HG02840 (cell line): ENCODE measurements at regions not wholly inside any gene's neighbourhood (a gene's known extent, or its start where the extent isn't known, plus 50 kb on each side); places are given as distances from the start of the nearest gene placed in this dataset.

Source experiments
- ATAC-seq: cut with Tn5 transposase; IDR thresholded peaks from one replicate; pipeline ENCODE4 v1.9.1; 2021; ENCODE audit warnings: mild to moderate bottlenecking, moderate library complexity, moderate number of reproducible peaks; ENCODE audit not compliant: unreplicated experiment, low FRiP score

GRCh38 chr4:126827669-126828068 lies 805.1 kb upstream of the INTU start:
- ATAC-seq: no peak

DNA sequence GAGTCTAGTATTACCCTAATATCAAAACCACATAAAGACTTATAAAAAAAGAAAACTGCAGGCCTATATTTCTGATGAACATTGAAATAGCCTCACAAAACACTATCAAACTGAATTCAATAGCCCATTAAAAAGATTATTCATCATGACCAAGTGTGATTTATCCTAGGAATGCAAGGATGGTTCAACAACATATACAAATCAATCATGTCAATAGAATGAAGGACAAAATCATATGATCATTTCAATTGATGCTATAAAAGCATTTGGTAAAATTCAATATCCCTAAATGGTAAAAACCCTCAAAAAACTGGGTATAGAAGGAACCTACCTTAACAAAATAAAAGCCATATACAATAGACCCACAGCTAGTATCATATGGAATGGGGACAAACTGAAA lies 797.9 kb upstream of the INTU start:
- no peak for ATAC-seq

DNA sequence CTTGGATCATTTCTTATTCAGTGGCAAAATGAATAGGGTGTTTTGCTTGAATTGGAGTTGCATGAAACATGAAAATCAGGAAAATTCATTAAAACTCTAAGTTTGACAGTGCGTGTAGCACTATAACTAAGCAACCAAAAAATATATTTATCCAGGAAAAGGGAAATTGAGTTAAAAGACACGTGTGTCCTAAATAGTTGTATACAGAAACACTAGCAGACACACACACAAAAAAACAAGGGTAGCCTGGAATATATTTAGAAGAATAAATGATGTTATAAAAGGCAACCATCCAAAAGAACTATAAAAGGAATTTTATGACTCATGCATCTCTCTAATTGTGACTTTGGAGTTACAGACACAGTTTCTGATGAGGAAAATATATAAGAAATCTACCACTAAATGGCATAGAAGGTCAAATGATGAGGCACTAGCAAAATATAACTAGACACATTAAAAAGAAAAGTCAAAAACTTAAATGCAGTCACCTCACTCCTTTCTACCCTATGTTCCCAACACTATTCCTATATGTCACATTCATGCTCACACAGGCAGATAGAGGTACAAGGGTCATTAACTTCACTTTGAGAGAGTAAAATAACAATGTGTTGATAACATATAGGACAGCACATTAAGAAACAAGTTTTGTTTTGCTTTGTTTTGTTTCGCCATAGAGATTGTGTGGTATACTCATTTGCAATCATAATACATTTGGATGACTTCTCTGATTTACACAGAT lies 793.6 kb upstream of the INTU start:
- ATAC-seq: no peak

DNA sequence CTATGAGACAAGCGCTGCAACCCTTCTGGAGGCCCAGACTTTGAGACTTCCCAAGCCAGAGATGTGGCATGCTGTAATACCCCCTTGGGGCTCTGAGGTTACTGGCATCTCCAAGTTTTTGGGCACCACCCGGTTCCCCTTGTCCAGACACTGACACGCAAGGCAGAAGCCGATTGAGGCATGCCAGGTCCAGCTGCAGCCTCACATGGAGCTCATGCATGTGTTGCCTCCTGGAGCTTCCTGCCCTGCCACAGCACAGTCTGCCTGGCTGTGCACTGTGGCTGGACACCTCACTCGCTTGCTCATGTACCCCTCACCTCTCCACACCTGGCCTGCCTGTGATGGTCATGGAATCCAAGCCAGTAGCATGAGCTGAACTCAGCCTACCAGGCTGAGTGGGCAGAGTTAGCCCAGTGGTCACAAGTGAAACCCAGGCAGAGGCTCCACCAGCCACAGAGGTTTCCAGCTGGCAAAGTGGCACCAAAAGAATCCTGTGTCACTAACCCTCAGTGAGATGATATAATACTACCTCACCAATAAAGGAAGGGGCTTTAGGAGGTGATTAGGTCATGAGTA lies 789.2 kb upstream of the INTU start:
- no peak for ATAC-seq

GRCh38 chr4:126850286-126850685 lies 782.5 kb upstream of the INTU start:
- ATAC-seq: peak; percentile 47

DNA sequence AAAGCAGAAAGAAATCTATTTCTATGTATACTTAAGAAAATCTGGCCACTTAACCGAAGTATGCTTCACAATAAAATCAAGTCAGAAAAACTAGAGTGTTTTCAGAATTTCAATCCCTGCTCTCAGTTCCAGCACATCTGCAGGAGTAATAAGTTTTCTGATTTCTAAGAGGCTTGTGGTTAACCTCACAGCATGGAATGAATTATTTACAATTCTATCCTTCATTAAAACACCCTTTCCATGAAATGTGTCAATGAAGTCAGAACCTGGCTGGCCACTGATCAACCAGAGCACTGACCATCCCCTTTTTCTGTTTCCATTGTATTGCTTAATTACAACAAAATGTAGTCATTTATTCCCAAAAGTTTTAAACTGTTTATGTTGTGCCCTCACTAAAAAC lies 781.4 kb upstream of the INTU start:
- ATAC-seq: no peak

- peak; percentile 48 for ATAC-seq
These were observed 779.0 kb upstream of the INTU start for GRCh38 chr4:126853715-126854114.

DNA sequence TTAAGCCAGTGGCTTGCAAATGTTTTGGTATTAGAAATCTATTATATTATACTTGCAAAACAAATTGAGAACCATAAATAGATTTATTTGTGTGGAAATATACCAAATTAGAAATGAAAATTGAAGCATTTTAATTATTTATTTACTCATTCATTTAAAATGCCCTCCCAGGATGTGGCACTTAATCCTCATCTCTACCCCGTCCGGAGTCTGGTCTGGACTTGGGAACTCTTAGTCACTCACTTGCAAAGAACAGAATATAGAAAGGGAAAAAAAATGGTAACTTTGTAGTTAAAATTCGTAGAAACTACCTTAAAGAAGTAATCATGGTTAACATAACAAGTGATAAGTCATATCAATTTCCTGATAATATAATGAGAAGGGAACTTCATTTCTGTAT lies 775.9 kb upstream of the INTU start:
- ATAC-seq: no peak

GRCh38 chr4:126859314-126859713 lies 773.4 kb upstream of the INTU start:
- ATAC-seq: no peak

DNA sequence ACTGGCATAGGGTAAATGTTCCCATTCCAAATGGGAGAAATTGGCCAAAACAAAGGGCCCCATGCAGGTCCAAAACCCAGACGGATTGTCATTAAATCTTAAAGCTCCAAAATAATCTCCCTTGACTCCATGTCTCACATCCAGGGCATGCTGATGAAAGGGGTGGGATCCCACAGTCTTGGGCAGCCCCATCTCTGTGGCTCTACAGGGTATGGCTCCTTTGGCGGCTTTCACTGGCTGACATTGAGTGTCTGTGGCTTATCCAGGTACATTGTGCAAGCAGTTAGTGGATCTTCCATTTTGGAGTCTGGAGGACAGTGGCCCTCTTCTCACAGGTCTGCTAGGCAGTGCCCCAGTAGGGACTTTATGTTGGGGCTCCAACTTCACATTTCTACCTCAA lies 772.9 kb upstream of the INTU start:
- no peak for ATAC-seq

GRCh38 chr4:126860308-126860707 lies 772.4 kb upstream of the INTU start:
- no peak for ATAC-seq

GRCh38 chr4:126869967-126870366 lies 762.8 kb upstream of the INTU start:
- no peak for ATAC-seq

DNA sequence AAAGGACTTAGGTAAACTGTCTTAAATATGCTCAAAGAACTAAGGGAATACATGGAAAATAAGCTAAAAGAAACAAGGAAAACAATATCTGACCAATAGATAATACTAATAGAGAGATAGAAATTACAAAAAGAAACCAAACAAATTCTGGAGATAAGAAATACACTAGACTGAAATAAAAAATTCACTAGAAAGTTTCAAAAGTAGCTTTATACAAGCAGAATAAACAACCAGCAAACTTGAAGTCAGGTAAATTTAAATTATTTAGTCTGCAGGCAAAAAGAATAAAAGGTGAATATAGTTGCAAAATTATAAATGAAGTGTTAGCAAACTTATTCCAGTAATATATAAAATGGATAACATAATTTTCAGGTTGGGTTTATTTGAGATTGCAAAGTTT lies 760.9 kb upstream of the INTU start:
- ATAC-seq: no peak

DNA sequence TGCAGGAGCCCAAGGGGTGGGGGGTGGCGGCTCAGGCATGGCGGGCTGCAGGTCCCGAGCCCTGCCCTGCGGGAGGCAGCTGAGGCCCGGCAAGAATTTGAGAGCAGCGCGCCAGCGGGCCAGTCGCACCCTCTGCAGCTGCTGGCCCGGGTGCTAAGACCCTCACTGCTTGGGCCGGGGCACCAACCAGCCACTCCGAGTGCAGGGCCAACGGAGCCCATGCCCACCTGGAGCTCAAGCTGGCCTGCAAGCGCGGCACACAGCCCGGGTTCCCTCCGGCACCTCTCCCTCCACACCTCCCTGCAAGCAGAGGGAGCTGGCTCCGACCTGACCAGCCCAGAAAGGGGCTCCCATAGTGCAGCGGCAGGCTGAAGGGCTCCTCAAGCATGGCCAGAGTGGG lies 758.2 kb upstream of the INTU start:
- no peak for ATAC-seq

DNA sequence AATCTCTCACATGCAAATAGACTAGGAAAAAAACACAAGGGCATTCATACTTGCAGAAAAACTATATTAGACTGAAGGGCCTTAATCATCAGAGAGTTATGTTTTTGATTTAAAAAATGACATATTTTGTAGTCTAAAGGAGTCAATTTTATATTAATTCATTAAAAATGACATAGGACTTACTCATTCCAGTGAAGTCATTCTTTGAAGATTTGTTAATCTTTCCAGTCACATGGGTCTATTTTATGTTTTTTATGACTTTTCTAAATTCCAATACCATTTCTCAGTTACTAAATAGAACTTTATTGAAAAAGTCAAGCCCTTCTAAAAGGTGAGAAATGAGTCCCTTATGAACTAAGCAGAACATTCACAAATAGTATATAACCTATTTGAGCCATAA lies 743.8 kb upstream of the INTU start:
- ATAC-seq: no peak

DNA sequence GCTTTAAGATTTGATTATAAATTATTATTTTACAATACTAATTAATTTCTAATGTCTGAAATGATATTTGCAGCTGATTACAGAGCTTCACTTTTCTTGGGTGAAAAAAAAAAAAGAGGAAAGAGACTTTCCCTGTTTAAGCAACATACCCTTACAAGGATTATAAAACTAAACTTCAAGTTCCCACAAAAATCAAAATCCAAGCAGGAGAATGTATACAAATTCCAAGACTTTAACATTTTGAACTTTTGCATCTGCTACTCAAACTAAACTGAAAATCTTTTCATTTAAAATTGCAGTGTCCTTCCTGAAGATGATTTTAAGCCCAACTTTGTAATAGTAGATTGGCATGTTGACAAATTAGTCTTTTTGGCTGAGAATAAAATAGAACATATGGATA lies 742.4 kb upstream of the INTU start:
- no peak for ATAC-seq

DNA sequence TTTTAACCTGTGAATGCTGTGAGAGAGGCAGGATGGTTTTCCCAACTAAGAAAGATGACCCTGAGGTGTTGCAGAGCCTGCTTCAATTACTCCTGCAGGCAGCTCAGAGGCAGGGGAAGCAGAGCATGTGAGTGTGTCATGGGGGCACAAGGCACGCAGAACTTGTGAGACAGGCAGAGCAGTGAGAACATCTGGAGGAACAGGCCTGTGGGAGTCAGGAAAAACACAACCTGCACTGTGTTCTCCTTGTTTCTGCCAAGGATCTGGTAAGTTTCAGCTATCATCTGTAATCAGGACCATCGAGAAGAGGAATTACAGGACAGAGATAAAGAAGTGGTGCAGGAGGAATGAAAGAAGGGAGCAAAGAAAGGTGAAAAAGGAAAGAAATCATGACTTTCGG lies 741.8 kb upstream of the INTU start:
- ATAC-seq: no peak

DNA sequence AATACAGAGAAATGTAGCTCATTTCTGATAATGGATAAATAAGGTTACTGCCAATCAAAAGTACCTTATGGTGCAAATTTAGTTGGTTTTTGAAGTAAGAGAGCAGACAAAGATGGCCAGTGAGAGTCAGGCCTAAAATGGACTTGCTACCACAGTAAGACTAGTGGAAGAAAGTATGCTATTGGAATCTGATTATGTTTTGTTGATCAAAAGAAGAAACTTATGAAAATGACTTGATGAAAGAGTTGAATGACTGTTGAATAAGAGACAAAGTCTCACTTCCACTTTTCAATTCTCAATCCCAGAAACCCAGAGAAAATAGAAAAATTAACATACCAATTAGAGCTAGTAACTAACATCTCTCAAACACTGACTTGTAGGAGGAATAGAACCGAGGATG lies 737.8 kb upstream of the INTU start:
- ATAC-seq: no peak

DNA sequence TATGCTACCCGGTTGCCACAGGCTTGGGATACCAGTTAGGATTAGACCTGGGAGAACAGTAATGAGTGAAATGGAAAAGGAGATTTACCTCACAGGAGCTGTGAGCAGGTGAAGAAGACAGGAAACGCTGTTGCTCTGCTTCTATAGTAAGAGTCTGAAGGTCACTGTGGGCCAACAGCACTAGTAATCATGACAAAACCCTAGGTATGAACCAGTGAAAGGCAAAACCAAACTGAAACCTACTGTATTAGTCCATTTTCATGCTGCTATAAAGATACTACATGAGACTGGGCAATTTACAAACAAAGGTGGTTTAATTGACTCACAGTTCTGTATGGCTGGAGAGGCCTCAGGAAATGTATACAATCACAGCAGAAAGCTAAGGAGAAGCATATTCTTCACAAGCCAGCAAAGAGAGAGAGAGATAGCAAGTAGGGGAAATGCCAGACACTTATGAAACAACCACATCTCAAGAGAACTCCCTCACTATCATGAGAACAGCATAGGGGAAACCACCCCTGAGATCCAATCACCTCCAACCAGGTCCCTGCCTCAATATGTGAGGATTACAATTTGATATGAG lies 736.7 kb upstream of the INTU start:
- no peak for ATAC-seq

GRCh38 chr4:126897038-126897437 lies 735.7 kb upstream of the INTU start:
- no peak for ATAC-seq

GRCh38 chr4:126898815-126899214 lies 733.9 kb upstream of the INTU start:
- ATAC-seq: no peak

GRCh38 chr4:126899331-126899801 lies 733.4 kb upstream of the INTU start:
- no peak for ATAC-seq
